K562 (cell line): ENCODE measurements at regions not wholly inside any gene's neighbourhood (a gene's known extent, or its start where the extent isn't known, plus 50 kb on each side); places are given as distances from the start of the nearest gene placed in this dataset.

Source experiments
- EZH2 ChIP-seq: IDR thresholded peaks from 2 replicates; pipeline ENCODE4 v1.6.1; 2012; ENCODE audit warnings: low read depth, mild to moderate bottlenecking, inconsistent platforms, low read length, borderline replicate concordance
- FOXK1 ChIP-seq: sonication (generic); formaldehyde crosslinking; IDR thresholded peaks from 2 replicates; pipeline ENCODE4 v1.8.0; 2022; ENCODE audit warnings: missing genetic modification reagents, mild to moderate bottlenecking, borderline replicate concordance
- HDAC6 ChIP-seq: IDR thresholded peaks from 2 replicates; pipeline ENCODE4 v1.6.1; 2012; ENCODE audit warnings: low read depth, mild to moderate bottlenecking, control low read depth, inconsistent platforms, low read length, moderate library complexity
- MTA1 ChIP-seq: fragments of 450-650 bp; IDR thresholded peaks from 2 replicates; pipeline ENCODE4 v1.6.1; 2017; ENCODE audit warnings: borderline replicate concordance
- NBN ChIP-seq: fragments of 450-650 bp; IDR thresholded peaks from 2 replicates; pipeline ENCODE4 v1.6.1; 2016; ENCODE audit warnings: low read depth, mild to moderate bottlenecking
- SIRT6 ChIP-seq: IDR thresholded peaks from one replicate; pipeline ENCODE4 v1.6.1; 2012; ENCODE audit warnings: low read depth, mild to moderate bottlenecking, control low read depth, inconsistent platforms, low read length, moderate library complexity
- TCF3 ChIP-seq: sonication (generic); formaldehyde crosslinking; IDR thresholded peaks from 2 replicates; pipeline ENCODE4 v1.4.0; 2020; ENCODE audit warnings: mild to moderate bottlenecking, missing genetic modification reagents
- TF ChIP-seq, protein P1 (sequence below), 3 experiments: IDR thresholded peaks in 2 of 3; conservative IDR thresholded peaks in 1 of 3; 2 replicates each; pipeline ENCODE4 v1.5.1; 2011 to 2012; ENCODE audit warnings: low read length in 3 of 3, mild to moderate bottlenecking in 3 of 3, control low read depth in 2 of 3, improper control_type of control experiment in 1 of 3, inconsistent platforms in 1 of 3, low read depth in 1 of 3, mixed read lengths in 1 of 3, moderate library complexity in 1 of 3; ENCODE audit not compliant: insufficient read depth in 2 of 3
- TF ChIP-seq, protein P2 (sequence below), 2 experiments: IDR thresholded peaks; 2 replicates each; pipeline ENCODE4 v1.6.1; 2011; ENCODE audit warnings: borderline replicate concordance in 1 of 2, control low read depth in 1 of 2, low read depth in 1 of 2, low read length in 1 of 2, mild to moderate bottlenecking in 1 of 2, mixed read lengths in 1 of 2, moderate library complexity in 1 of 2; ENCODE audit not compliant: insufficient read depth in 1 of 2, insufficient read length in 1 of 2, poor library complexity in 1 of 2, severe bottlenecking in 1 of 2; ENCODE audit errors: extremely low read depth in 1 of 2
- TF ChIP-seq, protein P3 (sequence below): fragments of 250-450 bp; sonication (Bioruptor Pico); IDR thresholded peaks from 2 replicates; pipeline ENCODE4 v1.5.0; 2020; ENCODE audit warnings: mild to moderate bottlenecking, borderline replicate concordance

- TF ChIP-seq EZH2 = no peak
- TF ChIP-seq, protein P1, sequence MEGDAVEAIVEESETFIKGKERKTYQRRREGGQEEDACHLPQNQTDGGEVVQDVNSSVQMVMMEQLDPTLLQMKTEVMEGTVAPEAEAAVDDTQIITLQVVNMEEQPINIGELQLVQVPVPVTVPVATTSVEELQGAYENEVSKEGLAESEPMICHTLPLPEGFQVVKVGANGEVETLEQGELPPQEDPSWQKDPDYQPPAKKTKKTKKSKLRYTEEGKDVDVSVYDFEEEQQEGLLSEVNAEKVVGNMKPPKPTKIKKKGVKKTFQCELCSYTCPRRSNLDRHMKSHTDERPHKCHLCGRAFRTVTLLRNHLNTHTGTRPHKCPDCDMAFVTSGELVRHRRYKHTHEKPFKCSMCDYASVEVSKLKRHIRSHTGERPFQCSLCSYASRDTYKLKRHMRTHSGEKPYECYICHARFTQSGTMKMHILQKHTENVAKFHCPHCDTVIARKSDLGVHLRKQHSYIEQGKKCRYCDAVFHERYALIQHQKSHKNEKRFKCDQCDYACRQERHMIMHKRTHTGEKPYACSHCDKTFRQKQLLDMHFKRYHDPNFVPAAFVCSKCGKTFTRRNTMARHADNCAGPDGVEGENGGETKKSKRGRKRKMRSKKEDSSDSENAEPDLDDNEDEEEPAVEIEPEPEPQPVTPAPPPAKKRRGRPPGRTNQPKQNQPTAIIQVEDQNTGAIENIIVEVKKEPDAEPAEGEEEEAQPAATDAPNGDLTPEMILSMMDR (IDR thresholded peaks at IDR 0.05 in 2 of 3, conservative IDR thresholded peaks at IDR 0.05 in 1 of 3; ENCODE audit: insufficient read depth in 2 of 3, low read depth in 1 of 3, low read length in 3 of 3) = no peak
- TF ChIP-seq FOXK1 (CRISPR knock-in tag) = no peak
- no peak for TF ChIP-seq TCF3 (CRISPR knock-in tag)
- no peak for TF ChIP-seq NBN
- TF ChIP-seq, protein P2, sequence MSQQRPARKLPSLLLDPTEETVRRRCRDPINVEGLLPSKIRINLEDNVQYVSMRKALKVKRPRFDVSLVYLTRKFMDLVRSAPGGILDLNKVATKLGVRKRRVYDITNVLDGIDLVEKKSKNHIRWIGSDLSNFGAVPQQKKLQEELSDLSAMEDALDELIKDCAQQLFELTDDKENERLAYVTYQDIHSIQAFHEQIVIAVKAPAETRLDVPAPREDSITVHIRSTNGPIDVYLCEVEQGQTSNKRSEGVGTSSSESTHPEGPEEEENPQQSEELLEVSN (IDR thresholded peaks at IDR 0.05; ENCODE audit: borderline replicate concordance in 1 of 2, extremely low read depth in 1 of 2, insufficient read depth in 1 of 2, insufficient read length in 1 of 2, low read depth in 1 of 2, low read length in 1 of 2, poor library complexity in 1 of 2, severe bottlenecking in 1 of 2) = no peak
- TF ChIP-seq SIRT6 = no peak
- TF ChIP-seq, protein P3, sequence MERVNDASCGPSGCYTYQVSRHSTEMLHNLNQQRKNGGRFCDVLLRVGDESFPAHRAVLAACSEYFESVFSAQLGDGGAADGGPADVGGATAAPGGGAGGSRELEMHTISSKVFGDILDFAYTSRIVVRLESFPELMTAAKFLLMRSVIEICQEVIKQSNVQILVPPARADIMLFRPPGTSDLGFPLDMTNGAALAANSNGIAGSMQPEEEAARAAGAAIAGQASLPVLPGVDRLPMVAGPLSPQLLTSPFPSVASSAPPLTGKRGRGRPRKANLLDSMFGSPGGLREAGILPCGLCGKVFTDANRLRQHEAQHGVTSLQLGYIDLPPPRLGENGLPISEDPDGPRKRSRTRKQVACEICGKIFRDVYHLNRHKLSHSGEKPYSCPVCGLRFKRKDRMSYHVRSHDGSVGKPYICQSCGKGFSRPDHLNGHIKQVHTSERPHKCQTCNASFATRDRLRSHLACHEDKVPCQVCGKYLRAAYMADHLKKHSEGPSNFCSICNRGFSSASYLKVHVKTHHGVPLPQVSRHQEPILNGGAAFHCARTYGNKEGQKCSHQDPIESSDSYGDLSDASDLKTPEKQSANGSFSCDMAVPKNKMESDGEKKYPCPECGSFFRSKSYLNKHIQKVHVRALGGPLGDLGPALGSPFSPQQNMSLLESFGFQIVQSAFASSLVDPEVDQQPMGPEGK (CRISPR knock-in tag) = no peak
- no peak for TF ChIP-seq HDAC6
- no peak for TF ChIP-seq MTA1
Measured at GRCh38 chr10:94266091-94266490, 96.6 kb downstream of the NOC3L start.
